Upper lobe of left lung (tissue), 4 donors: ENCODE measurements at regions not wholly inside any gene's neighbourhood (a gene's known extent, or its start where the extent isn't known, plus 50 kb on each side); places are given as distances from the start of the nearest gene placed in this dataset.

Source experiments
- POLR2A ChIP-seq, 4 donors: fragments of 450-650 bp; IDR thresholded peaks; one replicate each; pipeline ENCODE4 v1.5.1; 2016 to 2017; ENCODE audit warnings: antibody characterized with exemption in 4 of 4, mild to moderate bottlenecking in 2 of 4
- POLR2AphosphoS5 ChIP-seq, 2 donors: sonication (generic); formaldehyde crosslinking; IDR thresholded peaks; one replicate each; pipeline ENCODE4 v1.5.1; 2017; ENCODE audit warnings: antibody characterized with exemption in 2 of 2
- TF ChIP-seq, protein P1 (sequence below), 6 experiments: fragments of 450-650 bp in 4 of 6; fragments of 200-600 bp in 2 of 6; sonication (generic) in 2 of 6; IDR thresholded peaks; one replicate each; pipeline ENCODE4 v1.5.1; 2016 to 2019; ENCODE audit warnings: antibody characterized with exemption in 6 of 6

DNA sequence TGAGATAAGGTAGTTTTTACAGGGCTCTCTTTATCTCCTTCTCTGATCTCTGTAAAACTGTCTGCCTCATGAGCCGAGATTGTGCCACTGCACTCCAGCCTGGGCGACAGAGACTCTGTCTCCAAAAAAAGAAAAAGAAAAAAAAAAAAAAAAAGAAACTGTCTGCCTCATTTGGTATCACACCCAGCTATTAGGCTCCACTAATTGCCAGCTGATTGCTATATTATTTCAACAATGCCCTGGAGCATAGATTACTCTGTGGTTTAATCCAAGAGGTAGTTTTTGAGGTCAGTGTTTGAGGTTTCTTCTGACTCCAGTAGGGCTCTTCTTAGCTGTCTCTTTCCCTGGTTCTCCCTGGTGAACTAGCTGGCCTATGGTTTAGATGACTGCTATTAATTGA is 268.1 kb upstream of the PLPP4 start:
- TF ChIP-seq POLR2A (IDR thresholded peaks at IDR 0.05): no peak
- no peak for TF ChIP-seq POLR2AphosphoS5 (IDR thresholded peaks at IDR 0.05)
- TF ChIP-seq, protein P1, sequence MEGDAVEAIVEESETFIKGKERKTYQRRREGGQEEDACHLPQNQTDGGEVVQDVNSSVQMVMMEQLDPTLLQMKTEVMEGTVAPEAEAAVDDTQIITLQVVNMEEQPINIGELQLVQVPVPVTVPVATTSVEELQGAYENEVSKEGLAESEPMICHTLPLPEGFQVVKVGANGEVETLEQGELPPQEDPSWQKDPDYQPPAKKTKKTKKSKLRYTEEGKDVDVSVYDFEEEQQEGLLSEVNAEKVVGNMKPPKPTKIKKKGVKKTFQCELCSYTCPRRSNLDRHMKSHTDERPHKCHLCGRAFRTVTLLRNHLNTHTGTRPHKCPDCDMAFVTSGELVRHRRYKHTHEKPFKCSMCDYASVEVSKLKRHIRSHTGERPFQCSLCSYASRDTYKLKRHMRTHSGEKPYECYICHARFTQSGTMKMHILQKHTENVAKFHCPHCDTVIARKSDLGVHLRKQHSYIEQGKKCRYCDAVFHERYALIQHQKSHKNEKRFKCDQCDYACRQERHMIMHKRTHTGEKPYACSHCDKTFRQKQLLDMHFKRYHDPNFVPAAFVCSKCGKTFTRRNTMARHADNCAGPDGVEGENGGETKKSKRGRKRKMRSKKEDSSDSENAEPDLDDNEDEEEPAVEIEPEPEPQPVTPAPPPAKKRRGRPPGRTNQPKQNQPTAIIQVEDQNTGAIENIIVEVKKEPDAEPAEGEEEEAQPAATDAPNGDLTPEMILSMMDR (IDR thresholded peaks at IDR 0.05): no peak
